AG09309 (cell line): ENCODE measurements at regions not wholly inside any gene's neighbourhood (a gene's known extent, or its start where the extent isn't known, plus 50 kb on each side); places are given as distances from the start of the nearest gene placed in this dataset.

ENCODE experiments used
- DNase-seq: peaks from one replicate; pipeline ENCODE4 v3.0.0-alpha.2; 2010; ENCODE audit warnings: low read depth
- H3K4me3 ChIP-seq: 2 replicates; pipeline ENCODE4 v1.5.1; 2011; ENCODE audit warnings: mild to moderate bottlenecking, low read depth, low read length, moderate library complexity; ENCODE audit not compliant: control insufficient read depth
- CTCF ChIP-seq: IDR thresholded peaks from 2 replicates; pipeline ENCODE4 v1.5.1; 2011; ENCODE audit warnings: mild to moderate bottlenecking, low read depth, low read length, inconsistent platforms; ENCODE audit not compliant: insufficient read depth, control insufficient read depth; ENCODE audit errors: missing control alignments

GRCh38 chr17:34832376-34832775, 128.9 kb downstream of the CCT6B start:
- no peak for DNase-seq
- no peak overlapping the region for H3K4me3 ChIP-seq
- TF ChIP-seq CTCF = no peak

- no peak for DNase-seq
- no peak for TF ChIP-seq CTCF
- no peak overlapping the region for H3K4me3 ChIP-seq
Observed at GRCh38 chr17:34827008-34827407, 134.3 kb downstream of the CCT6B start.

- no peak overlapping the region for H3K4me3 ChIP-seq
- DNase-seq = no peak
- TF ChIP-seq CTCF = no peak
Observed at GRCh38 chr17:34826332-34826731, 134.9 kb downstream of the CCT6B start.

GRCh38 chr17:34825884-34826283, 135.4 kb downstream of the CCT6B start:
- DNase-seq = no peak
- TF ChIP-seq CTCF = no peak
- H3K4me3 ChIP-seq = no peak overlapping the region

- DNase-seq = no peak
- no peak for TF ChIP-seq CTCF
- H3K4me3 ChIP-seq = no peak overlapping the region
Observed at GRCh38 chr17:34825102-34825501, 136.2 kb downstream of the CCT6B start.

GRCh38 chr17:34823023-34823422, 138.2 kb downstream of the CCT6B start:
- no peak for DNase-seq
- no peak for TF ChIP-seq CTCF

GRCh38 chr17:34822007-34822739, 139.1 kb downstream of the CCT6B start:
- TF ChIP-seq CTCF = no peak
- DNase-seq = no peak
- no peak overlapping the region for H3K4me3 ChIP-seq

More at GRCh38 chr17:34823023-34823422, 138.2 kb downstream of the CCT6B start:
- H3K4me3 ChIP-seq = no peak overlapping the region
